GM23338 (cell line): ENCODE measurements at regions not wholly inside any gene's neighbourhood (a gene's known extent, or its start where the extent isn't known, plus 50 kb on each side); places are given as distances from the start of the nearest gene placed in this dataset.

Experiments
- CREB1 ChIP-seq: fragments of 250-450 bp; sonication (Bioruptor Pico); IDR thresholded peaks from 2 replicates; pipeline ENCODE4 v1.5.0; 2020; ENCODE audit warnings: low read depth, mild to moderate bottlenecking, moderate library complexity
- CTCF ChIP-seq, 2 experiments: fragments of 200-600 bp in 1 of 2; sonication (generic) in 1 of 2; conservative IDR thresholded peaks; 2 replicates each; pipeline versions ENCODE4 v1.5.1 to v1.6.1; 2016 to 2017; ENCODE audit warnings: antibody characterized with exemption in 2 of 2, low read depth in 2 of 2, mild to moderate bottlenecking in 2 of 2, moderate library complexity in 1 of 2
- EZH2 ChIP-seq: fragments of 200-600 bp; sonication (generic); IDR thresholded peaks from one replicate; pipeline ENCODE4 v1.8.0; 2017; ENCODE audit warnings: antibody characterized with exemption, mild to moderate bottlenecking, low read depth; ENCODE audit not compliant: unreplicated experiment
- EZH2phosphoT487 ChIP-seq: fragments of 200-600 bp; sonication (generic); IDR thresholded peaks from one replicate; pipeline ENCODE4 v1.8.1; 2018; ENCODE audit warnings: antibody characterized with exemption; ENCODE audit not compliant: unreplicated experiment
- JUNB ChIP-seq: IDR thresholded peaks from one replicate; pipeline ENCODE4 v1.6.1; 2016; ENCODE audit warnings: antibody characterized with exemption; ENCODE audit not compliant: unreplicated experiment
- NANOG ChIP-seq: IDR thresholded peaks from 2 replicates; pipeline ENCODE4 v1.6.1; 2016; ENCODE audit warnings: antibody characterized with exemption, borderline replicate concordance
- POLR2AphosphoS5 ChIP-seq: IDR thresholded peaks from 2 replicates; pipeline ENCODE4 v1.6.1; 2016; ENCODE audit warnings: antibody characterized with exemption, low read depth
- REST ChIP-seq: IDR thresholded peaks from one replicate; pipeline ENCODE4 v1.6.1; 2018; ENCODE audit warnings: antibody characterized with exemption; ENCODE audit not compliant: unreplicated experiment
- ZNF114 ChIP-seq: fragments of 250-450 bp; sonication (Bioruptor Pico); IDR thresholded peaks from 2 replicates; pipeline ENCODE4 v1.5.0; 2020; ENCODE audit warnings: mild to moderate bottlenecking, moderate library complexity
- ZNF331 ChIP-seq: fragments of 250-450 bp; sonication (Bioruptor Pico); IDR thresholded peaks from 2 replicates; pipeline ENCODE4 v1.5.0; 2020; ENCODE audit warnings: low read depth, mild to moderate bottlenecking, moderate library complexity

DNA sequence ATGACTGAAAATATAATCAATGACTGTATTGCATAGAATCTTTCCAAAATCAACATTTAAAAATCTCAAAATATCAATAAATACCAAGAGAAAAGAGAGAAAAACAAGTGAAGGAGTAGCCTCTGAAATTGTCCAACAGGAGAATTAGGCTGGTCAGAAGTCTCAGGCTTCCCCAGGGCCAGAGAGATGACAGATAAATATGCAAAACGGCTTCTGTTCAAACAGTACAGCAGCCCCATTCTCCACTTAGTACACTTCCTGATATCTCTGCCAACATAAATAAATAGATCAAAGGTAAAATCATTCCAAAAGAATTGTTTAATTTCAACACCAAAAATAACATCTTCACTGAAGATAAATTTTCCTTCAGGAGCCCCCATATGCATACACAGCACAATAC, 204.7 kb upstream of the GABRA2 start:
- TF ChIP-seq EZH2, result no peak
- TF ChIP-seq CTCF (conservative IDR thresholded peaks at IDR 0.05; ENCODE audit: low read depth in 2 of 2), result no peak
- no peak for TF ChIP-seq ZNF114
- no peak for TF ChIP-seq POLR2AphosphoS5
- no peak for TF ChIP-seq ZNF331 (CRISPR knock-in tag)
- TF ChIP-seq EZH2phosphoT487, result no peak
- TF ChIP-seq CREB1 (CRISPR knock-in tag), result no peak
- no peak for TF ChIP-seq REST
- no peak for TF ChIP-seq NANOG
- no peak for TF ChIP-seq JUNB
